Lung (tissue), 11 donors: ENCODE measurements at regions not wholly inside any gene's neighbourhood (a gene's known extent, or its start where the extent isn't known, plus 50 kb on each side); places are given as distances from the start of the nearest gene placed in this dataset.
A peak's percentile ranks its signal among the peaks of the same experiment; 100 is the strongest.

Experiments used
- ATAC-seq: fragments of 200-7000 bp; cut with Tn5 transposase; one replicate; pipeline ENCODE4 v1.9.1; 2020; ENCODE audit warnings: moderate number of reproducible peaks; ENCODE audit not compliant: insufficient read depth, low FRiP score
- DNase-seq, 3 donors: peaks; one replicate each; pipeline ENCODE4 v3.0.0-alpha.2; 2013 to 2017
- H3K27ac ChIP-seq, 2 donors: one replicate each; pipeline ENCODE4 v1.5.1; 2013; ENCODE audit warnings: mild to moderate bottlenecking in 2 of 2, moderate library complexity in 2 of 2, control low read depth in 1 of 2, inconsistent platforms in 1 of 2, low read depth in 1 of 2, low read length in 1 of 2
- H3K27me3 ChIP-seq, 3 donors: one replicate each; pipeline ENCODE4 v1.5.1; 2013; ENCODE audit warnings: low read length in 2 of 3; ENCODE audit not compliant: control insufficient read depth in 3 of 3, insufficient read depth in 3 of 3
- H3K36me3 ChIP-seq, 4 donors: one replicate each; pipeline ENCODE4 v1.5.1; 2013; ENCODE audit warnings: low read length in 4 of 4, mild to moderate bottlenecking in 1 of 4, moderate library complexity in 1 of 4; ENCODE audit not compliant: control insufficient read depth in 4 of 4, insufficient read depth in 4 of 4
- H3K4me1 ChIP-seq, 5 donors: one replicate each; pipeline ENCODE4 v1.5.1; 2013; ENCODE audit warnings: low read length in 5 of 5, mild to moderate bottlenecking in 2 of 5, moderate library complexity in 1 of 5; ENCODE audit not compliant: control insufficient read depth in 5 of 5, insufficient read depth in 5 of 5
- H3K4me3 ChIP-seq: one replicate; pipeline ENCODE4 v1.5.1; 2013; ENCODE audit warnings: mild to moderate bottlenecking, control low read depth, moderate library complexity
- H3K9ac ChIP-seq, 2 donors: one replicate each; pipeline ENCODE4 v1.5.1; 2013; ENCODE audit warnings: low read length in 2 of 2, control low read depth in 1 of 2; ENCODE audit not compliant: insufficient read depth in 1 of 2
- H3K9me3 ChIP-seq, 4 donors: one replicate each; pipeline ENCODE4 v1.5.1; 2013; ENCODE audit warnings: low read length in 3 of 4, mild to moderate bottlenecking in 1 of 4, moderate library complexity in 1 of 4; ENCODE audit not compliant: control insufficient read depth in 4 of 4, insufficient read depth in 3 of 4
- CTCF ChIP-seq: IDR thresholded peaks from 2 replicates; pipeline ENCODE4 v1.5.1; 2012; ENCODE audit warnings: mild to moderate bottlenecking; ENCODE audit errors: control extremely low read depth, extremely low read depth
- WGBS, 2 donors: extraction: QIAGEN DNeasy Blood & Tissue Kit; methylation state at CpG; one replicate each; pipeline ENCODE4 v1.1.7; 2013; 5-methylcytosine and 5-hydroxymethylcytosine counted together
- donor health status: control.
- donor health status: control.
- donor health status: Bipolar disorder and iron deficiency.
- donor health status: healthy.
- donor health status: DM: yes; HTN: yes; CAD: no.

DNA sequence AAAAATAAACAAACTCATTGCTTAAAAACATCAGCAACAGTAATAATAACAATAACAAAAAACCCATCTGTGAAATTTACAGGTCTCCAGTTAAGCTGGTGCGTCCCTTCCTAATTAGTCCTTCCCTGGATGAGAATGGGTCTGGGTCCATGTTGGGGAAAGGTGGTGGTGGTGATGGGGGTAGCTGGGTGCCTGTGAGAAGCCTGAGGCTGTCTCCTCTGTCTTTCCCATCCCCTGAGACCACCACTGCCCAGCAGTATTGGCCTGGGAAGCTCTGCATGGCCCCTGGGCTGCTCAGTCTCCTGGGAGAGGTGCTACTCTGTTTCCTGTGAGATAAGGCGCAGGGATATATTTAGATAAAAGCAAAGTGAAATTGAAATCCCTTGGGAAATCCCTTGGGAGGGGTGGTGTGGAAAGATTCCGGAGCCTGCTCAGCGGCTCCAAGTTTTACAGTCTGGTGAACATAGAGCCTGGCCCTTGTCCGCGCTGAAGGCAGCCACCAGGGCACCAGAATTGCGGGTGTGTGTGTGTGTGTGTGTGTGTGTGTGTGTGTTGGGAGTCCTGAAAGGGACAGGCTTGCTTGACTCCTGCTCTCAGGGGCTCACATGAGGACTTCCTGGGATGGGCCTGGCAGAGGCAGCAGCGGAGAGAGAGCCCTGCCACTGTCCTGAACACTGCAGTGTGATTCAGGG is 150.2 kb downstream of the FOXD2 start:
- Histone ChIP-seq H3K4me1 (peaks cover 0 to 6% (median 0%) of the 10 kb centered on the region in 5 donors), H3K9me3 (no peaks in the 10 kb centered on the region), H3K27ac (peak overlapping the region in 1 of 2 donors; percentile 52), H3K9ac (no peak overlapping the region), H3K36me3 (no peaks in the 10 kb centered on the region), H3K27me3 (peaks cover 0 to 7% (median 6%) of the 10 kb centered on the region in 3 donors), H3K4me3 (no peak overlapping the region)
- DNase-seq (peak in 1 of 3 donors; percentile 32), ATAC-seq (no peak)
- TF ChIP-seq CTCF = no peak
- WGBS, 2 donors = 69 to 77% methylated on average over 8 of the region's 8 CpGs

DNA sequence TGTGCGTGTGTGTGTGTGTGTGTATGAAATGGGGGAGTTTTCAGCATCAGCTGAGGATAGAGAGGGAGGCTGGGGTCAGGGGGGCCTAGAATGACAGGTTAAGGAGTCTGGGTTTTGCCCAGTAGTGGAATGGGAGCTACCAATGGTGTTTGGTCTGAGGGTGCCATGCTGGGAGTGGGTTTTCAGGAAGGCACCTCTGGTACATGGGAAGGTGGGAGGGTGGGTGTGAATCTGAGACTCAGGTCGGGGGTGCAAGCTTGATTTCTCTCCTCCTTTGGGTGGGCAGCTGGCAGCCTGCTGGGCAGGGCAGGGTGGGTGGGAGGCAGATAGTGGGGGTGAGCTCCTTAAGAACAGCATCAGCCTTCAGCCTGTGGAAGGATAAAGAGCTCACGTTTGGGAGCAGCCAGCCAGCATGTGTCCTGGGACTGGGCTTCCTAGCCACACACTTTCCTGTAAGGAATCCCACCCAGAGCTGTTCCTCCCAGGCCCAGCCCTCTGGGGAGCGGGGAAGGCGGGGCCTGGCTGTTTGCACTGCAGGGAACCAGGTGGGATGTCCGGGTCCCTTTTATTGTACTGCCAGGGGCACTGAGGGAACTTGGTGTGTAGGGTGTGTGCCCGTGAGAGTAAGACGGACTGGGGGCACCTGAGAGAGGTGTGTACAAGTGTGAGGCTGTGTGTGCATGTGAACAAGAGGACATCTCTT is 152.8 kb downstream of the FOXD2 start:
- H3K4me1 ChIP-seq = peaks cover 0 to 8% (median 0%) of the 10 kb centered on the region in 5 donors
- H3K9ac ChIP-seq = no peak overlapping the region
- no peak overlapping the region for H3K27ac ChIP-seq
- no peaks in the 10 kb centered on the region for H3K36me3 ChIP-seq
- ATAC-seq (no peak), DNase-seq (no peak)
- TF ChIP-seq CTCF = no peak
- no peak overlapping the region for H3K4me3 ChIP-seq
- no peaks in the 10 kb centered on the region for H3K9me3 ChIP-seq
- H3K27me3 ChIP-seq = peaks cover 0 to 13% (median 6%) of the 10 kb centered on the region in 3 donors
- 90 to 93% methylated on average over 8 of the region's 8 CpGs for WGBS, 2 donors

DNA sequence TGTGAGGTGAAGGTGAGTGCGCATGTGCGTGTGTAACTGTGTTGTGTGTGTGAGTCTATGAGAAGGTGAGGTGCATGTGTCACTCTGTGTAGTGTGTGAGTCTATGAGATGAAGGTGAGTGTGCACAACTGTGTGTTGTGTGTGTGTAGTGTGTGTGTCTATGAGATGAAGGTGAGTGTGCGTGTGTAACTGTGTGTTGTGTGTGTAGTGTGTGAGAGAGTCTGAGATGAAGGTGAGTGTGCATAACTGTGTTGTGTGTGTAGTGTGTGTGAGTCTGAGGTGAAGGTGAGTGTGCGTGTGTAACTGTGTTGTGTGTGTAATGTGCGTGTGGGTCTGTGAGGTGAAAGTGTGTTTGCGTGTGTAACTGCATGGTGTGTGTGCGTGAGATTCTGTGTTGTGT is 154.0 kb downstream of the FOXD2 start:
- Histone ChIP-seq H3K27ac (no peak overlapping the region), H3K36me3 (no peaks in the 10 kb centered on the region), H3K4me3 (no peak overlapping the region), H3K9me3 (no peaks in the 10 kb centered on the region), H3K9ac (no peak overlapping the region), H3K27me3 (peaks cover 0 to 13% (median 6%) of the 10 kb centered on the region in 3 donors), H3K4me1 (peaks cover 0 to 8% (median 0%) of the 10 kb centered on the region in 5 donors)
- no peak for DNase-seq
- no peak for TF ChIP-seq CTCF
- WGBS, 2 donors = 96% methylated on average over 7 of the region's 7 CpGs
- no peak for ATAC-seq
